B cell (primary cell): ENCODE measurements at regions not wholly inside any gene's neighbourhood (a gene's known extent, or its start where the extent isn't known, plus 50 kb on each side); places are given as distances from the start of the nearest gene placed in this dataset.
"Not testable (repeated sequence)": the region's sequence is repeated elsewhere in the genome, so short reads cannot be mapped to it uniquely, and the experiment has no call there.

ENCODE experiments used
- CTCF ChIP-seq: fragments of 200-600 bp; IDR thresholded peaks from one replicate; pipeline ENCODE4 v1.8.0; 2022; ENCODE audit warnings: antibody characterized with exemption, mild to moderate bottlenecking
- EZH2 ChIP-seq: IDR thresholded peaks from 2 replicates; pipeline ENCODE4 v1.6.1; 2012; ENCODE audit warnings: borderline replicate concordance, low read depth, mild to moderate bottlenecking, moderate library complexity, low read length; ENCODE audit not compliant: insufficient read depth, poor library complexity, severe bottlenecking

DNA sequence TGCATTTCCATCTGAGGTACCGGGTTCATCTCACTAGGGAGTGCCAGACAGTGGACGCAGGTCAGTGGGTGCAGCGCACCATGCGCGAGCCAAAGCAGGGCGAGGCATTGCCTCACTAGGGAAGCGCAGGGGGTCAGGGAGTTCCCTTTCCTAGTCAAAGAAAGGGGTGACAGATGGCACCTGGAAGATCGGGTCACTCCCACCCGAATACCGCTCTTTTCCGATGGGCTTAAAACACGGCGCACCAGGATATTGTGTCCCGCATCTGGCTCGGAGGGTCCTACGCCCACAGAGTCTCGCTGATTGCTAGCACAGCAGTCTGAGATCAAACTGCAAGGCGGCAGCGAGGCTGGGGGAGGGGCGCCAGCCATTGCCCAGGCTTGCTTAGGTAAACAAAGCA lies 1157.1 kb downstream of the NAALADL2 start:
- not testable (repeated sequence) for TF ChIP-seq CTCF, EZH2
